ENCODE measurements at regions not wholly inside any gene's neighbourhood (a gene's known extent, or its start where the extent isn't known, plus 50 kb on each side); places are given as distances from the start of the nearest gene placed in this dataset.

DNA sequence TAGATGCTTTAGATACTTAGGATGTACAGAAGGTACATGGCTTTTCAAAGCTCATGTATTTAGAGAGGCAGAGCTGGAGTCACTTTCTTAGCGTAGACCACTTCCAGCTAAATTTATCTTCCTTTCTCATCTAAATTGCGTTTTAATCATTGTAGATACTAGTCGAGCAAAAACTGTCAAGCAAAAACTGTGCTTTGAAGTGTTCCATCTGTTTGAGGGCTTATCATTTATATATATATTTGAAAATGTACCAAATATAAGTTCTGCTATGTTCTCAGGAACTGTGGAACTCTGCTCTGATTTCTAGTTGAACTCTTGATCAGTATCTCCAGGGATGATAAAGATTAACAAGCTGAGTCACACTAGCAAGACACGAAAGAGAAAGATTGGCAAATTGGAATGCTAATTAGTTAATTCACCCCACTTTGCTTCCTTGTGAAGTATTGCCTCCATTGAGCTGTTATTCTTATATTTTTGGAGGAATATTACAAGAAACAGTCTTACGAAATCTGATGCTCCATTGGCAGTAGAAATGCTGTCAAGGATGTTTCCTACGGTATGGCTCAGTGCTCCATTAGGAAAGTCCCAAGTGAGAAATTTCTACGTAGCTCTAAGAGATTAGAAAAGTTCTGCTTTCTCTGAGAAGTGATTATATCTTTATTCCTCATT lies 310.7 kb downstream of the AEBP2 start:
- CTCF ChIA-PET: interaction anchor here (1.2 to 3.9 kb wide), 2 partner anchors 10 kb away, joined by 3 to 16 read pairs; no protein-coding TSS in a partner anchor
- DNase-seq (ENCODE audit: extremely low spot score): no peak
- TF ChIP-seq, protein P1, sequence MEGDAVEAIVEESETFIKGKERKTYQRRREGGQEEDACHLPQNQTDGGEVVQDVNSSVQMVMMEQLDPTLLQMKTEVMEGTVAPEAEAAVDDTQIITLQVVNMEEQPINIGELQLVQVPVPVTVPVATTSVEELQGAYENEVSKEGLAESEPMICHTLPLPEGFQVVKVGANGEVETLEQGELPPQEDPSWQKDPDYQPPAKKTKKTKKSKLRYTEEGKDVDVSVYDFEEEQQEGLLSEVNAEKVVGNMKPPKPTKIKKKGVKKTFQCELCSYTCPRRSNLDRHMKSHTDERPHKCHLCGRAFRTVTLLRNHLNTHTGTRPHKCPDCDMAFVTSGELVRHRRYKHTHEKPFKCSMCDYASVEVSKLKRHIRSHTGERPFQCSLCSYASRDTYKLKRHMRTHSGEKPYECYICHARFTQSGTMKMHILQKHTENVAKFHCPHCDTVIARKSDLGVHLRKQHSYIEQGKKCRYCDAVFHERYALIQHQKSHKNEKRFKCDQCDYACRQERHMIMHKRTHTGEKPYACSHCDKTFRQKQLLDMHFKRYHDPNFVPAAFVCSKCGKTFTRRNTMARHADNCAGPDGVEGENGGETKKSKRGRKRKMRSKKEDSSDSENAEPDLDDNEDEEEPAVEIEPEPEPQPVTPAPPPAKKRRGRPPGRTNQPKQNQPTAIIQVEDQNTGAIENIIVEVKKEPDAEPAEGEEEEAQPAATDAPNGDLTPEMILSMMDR (IDR thresholded peaks at IDR 0.05; ENCODE audit: control extremely low read depth, extremely low read depth, low read depth, missing control alignments): no peak
- POLR2A ChIA-PET: no interaction called here

DNA sequence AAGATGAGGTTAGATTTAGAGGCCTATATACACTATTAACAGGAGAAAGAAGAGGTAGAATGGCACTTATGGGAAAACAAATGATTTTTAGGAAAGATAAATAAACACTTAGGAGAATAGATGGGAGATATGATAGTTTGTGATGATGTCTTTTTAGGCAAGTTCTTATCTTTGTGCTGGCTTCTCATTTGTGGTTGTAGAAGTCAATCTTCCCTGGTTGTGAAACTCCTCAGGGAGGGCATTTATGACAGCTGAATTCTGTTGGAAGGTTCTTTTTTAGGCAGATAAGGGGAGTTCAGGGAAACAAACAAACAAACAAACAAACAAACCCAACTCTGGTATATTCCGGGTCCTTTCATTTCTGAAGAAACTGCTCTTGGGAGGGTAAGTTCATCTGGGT lies 311.8 kb downstream of the AEBP2 start:
- DNase-seq (ENCODE audit: extremely low spot score): no peak
- CTCF ChIA-PET: interaction anchor here (3.9 kb wide), 1 partner anchor 11 kb away, joined by 16 read pairs; no protein-coding TSS in a partner anchor
- POLR2A ChIA-PET: no interaction called here
- TF ChIP-seq, protein P1 (IDR thresholded peaks at IDR 0.05; ENCODE audit: control extremely low read depth, extremely low read depth, low read depth, missing control alignments): no peak

- ChIA-PET CTCF (no interaction called here), POLR2A (no interaction called here)
- TF ChIP-seq, protein P1 (IDR thresholded peaks at IDR 0.05; ENCODE audit: control extremely low read depth, extremely low read depth, low read depth, missing control alignments): no peak
- no peak for DNase-seq (ENCODE audit: extremely low spot score)
Observed at GRCh38 chr12:19752712-19753111, 313.4 kb downstream of the AEBP2 start.

- DNase-seq (ENCODE audit: extremely low spot score): no peak
- TF ChIP-seq, protein P1 (IDR thresholded peaks at IDR 0.05; ENCODE audit: control extremely low read depth, extremely low read depth, low read depth, missing control alignments): no peak
- CTCF ChIA-PET: interaction anchor here (1.1 kb wide), 1 partner anchor 469 kb away, joined by 3 read pairs; no protein-coding TSS in a partner anchor
- POLR2A ChIA-PET: no interaction called here
Observed at GRCh38 chr12:19755136-19755535, 315.8 kb downstream of the AEBP2 start.

DNA sequence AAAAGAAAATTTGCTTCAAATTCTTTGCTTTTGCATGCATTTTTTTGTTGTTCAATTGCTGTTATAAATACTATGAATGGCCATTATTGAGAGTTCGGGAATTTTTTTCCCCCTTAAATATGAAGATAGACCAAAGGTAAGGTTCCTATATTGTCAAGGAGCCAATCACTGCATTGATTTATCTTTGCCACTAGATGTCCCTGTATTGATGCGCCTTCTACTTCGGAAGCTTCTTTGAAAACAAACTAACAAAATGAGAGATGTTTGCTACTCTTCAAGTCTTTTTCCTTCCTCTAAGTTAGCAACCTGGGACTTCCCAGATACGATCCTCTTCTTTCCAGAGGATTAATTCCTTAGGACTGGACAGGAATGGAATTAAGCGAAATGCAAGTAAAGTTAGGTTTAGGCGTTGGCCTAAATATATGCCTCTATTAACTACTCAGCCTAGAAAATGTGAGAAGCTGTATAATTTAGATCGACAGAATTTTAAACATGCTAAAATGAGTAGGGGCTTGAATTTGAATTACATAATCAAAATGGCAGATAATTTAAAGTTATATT lies 318.1 kb downstream of the AEBP2 start:
- DNase-seq (ENCODE audit: extremely low spot score): no peak
- CTCF ChIA-PET: interaction anchor here (1.0 to 2.1 kb wide), 15 partner anchors 10 to 464 kb away, joined by 3 to 12 read pairs (median 4); no protein-coding TSS in a partner anchor
- TF ChIP-seq, protein P1 (IDR thresholded peaks at IDR 0.05; ENCODE audit: control extremely low read depth, extremely low read depth, low read depth, missing control alignments): peak; percentile 54
- POLR2A ChIA-PET: no interaction called here

DNA sequence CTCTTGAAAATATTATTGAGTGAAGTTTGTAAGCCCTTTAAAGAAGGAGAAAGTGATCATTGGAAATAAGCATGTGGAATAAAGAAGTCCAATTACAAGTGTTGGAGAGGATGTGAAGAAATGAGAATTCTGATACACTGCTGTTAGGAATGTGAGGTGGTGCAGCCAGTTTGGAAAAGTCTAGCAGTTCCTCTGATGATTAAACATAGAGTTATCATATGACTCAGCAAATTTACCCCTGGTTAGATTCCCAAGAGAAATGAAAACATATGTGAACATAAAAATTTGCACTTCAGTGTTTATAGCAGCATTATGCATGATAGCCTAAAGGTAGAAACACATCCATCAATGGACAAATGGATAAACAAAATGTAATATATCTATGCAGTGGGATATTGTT lies 319.9 kb downstream of the AEBP2 start:
- TF ChIP-seq, protein P1 (IDR thresholded peaks at IDR 0.05; ENCODE audit: control extremely low read depth, extremely low read depth, low read depth, missing control alignments): no peak
- POLR2A ChIA-PET: no interaction called here
- DNase-seq (ENCODE audit: extremely low spot score): no peak

More for the DNA sequence above, 319.9 kb downstream of the AEBP2 start:
- CTCF ChIA-PET: interaction anchor here (1.5 kb wide), 1 partner anchor 88 kb away, joined by 3 read pairs; no protein-coding TSS in a partner anchor

Measured in GM10248 (cell line).